GM18867 (cell line): ENCODE measurements at regions not wholly inside any gene's neighbourhood (a gene's known extent, or its start where the extent isn't known, plus 50 kb on each side); places are given as distances from the start of the nearest gene placed in this dataset.

Experiments used
- ATAC-seq: cut with Tn5 transposase; IDR thresholded peaks from one replicate; pipeline ENCODE4 v1.9.1; 2021; ENCODE audit warnings: mild to moderate bottlenecking, moderate library complexity; ENCODE audit not compliant: unreplicated experiment

DNA sequence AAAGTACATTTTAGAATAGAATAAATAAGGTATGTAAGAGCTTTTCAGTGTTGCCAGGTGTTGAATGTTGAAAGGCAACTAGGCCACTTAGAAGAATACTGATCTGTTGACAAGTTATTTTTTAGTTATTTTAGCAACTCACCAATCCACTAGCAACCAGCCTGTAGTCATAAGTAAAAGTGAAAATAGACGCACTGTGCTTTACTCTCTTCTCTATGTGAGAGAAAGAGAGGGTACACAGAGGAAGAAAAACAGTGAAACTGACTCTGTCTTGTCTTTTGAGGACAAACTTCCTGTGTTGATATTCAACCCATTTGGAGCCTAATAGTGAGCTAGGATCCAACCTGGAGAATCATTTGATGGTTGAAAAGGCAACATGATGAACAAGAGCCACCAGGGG, 327.1 kb upstream of the GOLIM4 start:
- peak; percentile 71 for ATAC-seq

DNA sequence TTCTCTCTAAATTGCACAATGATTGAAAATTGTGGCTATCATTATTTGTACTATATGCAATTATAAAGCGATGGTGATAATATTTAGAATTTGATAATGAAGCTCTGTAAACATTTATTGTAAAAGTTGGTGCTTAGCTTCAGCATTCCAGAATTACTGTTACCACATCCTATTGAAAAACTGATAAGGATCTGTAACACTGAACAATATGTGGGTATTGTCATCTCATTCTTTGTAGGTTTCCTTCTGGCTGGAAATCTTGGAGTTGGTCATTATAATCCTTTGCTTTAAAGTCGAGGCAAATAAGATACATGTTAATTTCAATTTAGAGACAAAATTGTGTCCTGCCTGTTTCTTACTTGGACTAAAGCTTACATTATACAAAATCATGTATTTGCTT, 323.4 kb upstream of the GOLIM4 start:
- ATAC-seq = no peak

DNA sequence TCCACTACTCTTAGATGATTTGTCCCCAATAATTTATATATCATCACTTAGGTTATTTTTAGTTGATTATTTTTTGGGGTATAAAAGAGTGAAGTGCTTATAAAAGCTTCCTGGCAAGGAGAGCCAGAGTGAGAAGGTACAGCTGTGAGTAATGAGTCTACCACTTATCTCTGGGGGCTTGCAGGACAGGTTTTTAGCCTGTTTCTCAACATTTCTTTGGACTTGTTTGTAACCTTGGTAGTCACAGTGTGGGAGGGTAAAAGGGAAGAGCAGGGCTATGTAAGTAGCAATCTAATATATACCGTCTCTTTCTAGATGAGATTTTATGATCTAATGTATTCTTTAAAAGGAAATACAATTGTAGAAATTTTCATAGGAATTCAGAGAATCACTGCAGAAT, 321.3 kb upstream of the GOLIM4 start:
- ATAC-seq = no peak

DNA sequence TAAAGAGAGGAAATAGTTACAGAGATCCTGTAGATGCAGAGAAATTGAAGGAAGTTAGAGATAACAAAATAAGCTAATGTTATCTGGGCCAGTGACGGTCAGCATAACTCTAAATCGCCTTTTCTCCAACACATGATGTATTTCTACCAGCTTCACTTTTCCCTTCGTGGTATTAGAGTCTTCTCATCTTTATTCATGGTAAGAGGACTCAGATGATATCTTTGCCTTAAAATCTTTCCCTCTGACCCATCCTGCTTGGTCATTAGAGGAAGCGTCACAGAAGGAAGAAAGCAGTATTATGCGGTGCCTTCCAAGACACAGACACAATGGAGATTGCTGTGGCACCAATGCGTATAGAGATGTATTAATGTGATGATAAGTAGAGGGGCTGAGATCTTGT, 320.7 kb upstream of the GOLIM4 start:
- no peak for ATAC-seq

DNA sequence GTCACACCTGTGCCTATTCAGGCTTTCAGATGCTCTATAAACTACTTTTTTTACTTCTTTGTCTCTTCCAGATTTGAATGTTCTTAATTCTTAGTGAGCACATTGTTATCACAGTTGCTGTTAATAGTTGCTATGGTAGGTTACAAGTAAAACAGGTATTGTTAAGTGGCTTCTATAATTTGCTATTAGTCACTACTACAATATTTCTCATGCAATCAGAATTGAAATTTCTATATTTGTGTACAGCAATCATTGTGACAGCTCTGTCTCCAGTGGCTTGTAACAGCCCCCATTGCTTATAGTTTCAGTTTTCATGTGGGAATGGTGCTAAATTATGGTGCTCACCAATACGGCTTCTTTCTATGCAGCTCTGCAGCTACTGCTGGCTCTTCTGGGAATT, 318.4 kb upstream of the GOLIM4 start:
- no peak for ATAC-seq

DNA sequence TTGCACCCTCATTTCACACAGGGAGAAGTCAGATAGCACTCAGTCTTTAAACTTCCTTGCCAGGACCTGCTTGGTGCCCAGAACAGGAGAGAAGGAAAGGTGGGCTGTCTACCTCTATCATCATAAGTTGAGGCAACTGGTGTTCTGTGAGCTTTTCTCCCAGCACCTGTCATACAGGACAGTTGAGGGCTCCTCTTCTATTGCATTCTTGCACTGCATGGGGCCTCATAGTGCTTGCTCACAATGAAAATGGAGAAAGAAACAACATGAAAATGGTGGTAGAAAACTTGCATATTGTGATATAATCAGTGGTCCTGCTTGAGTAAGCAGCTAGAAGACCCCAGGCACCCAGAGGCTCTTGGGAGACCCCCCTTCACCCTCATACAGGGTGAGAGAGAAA, 311.7 kb upstream of the GOLIM4 start:
- no peak for ATAC-seq

DNA sequence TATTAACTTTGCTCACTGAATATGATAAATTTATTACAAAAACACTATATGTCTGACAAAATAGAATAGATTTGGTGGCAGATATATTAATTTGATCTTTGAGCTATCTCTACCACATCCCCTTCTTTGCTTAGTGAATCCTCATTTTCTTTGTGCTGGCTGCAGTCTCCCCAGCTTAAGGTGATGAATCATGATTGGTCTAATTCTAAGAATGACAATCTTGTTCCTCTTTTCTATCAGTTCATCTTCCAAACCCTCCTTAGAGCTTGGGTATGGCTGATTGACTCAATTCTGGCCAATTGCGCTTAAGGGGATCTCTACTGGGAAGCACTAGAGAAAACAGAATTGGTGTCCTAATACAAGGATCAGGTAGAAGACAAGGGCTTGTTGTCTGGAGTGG, 309.6 kb upstream of the GOLIM4 start:
- ATAC-seq = no peak

DNA sequence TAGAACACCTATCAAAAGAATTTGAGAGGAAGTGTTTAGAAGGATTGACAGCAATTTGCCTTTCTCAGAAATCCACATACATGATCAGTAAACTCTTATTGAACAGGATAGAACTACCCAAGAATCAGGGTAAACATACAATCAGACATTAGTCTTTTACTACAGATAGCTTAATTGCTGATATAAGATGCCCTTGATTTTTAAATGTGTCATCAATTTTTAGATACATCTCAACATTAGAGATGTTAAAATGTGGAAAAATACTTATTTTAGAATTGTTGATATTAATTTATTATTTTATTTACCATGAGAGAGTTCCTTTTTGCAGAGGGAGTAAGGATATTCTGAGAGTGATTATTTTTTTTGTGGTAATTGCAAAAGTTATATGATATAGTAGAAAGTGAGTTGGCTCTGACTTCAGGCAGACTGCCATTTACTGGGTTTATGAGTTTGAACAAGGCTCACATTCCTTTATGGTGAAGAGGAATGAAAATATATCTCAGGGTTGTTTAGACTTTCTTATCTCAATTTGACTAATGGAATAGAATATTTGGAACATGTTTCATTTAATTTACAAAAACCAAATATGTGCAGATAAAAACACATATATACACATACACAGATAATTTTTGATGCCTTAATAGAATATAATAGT, 302.8 kb upstream of the GOLIM4 start:
- no peak for ATAC-seq

DNA sequence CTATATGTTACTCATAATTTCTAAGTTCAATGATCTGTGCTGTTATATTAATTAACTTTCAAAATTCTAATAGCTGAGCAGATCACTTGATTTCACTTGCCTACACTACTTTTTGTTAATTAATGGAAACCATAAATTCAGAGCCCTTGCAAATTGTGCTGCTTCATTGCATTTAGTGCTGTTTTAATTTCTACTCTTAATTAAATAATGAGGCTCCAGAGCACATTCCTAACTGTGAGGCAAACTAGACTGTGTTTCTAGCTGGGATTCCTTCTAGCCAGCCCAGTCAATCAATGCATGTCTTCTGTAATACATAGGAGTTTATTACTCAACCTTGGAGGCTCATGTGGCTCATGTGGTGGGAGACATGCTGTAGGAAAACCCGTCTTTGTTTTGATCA, 301.1 kb upstream of the GOLIM4 start:
- ATAC-seq = no peak

DNA sequence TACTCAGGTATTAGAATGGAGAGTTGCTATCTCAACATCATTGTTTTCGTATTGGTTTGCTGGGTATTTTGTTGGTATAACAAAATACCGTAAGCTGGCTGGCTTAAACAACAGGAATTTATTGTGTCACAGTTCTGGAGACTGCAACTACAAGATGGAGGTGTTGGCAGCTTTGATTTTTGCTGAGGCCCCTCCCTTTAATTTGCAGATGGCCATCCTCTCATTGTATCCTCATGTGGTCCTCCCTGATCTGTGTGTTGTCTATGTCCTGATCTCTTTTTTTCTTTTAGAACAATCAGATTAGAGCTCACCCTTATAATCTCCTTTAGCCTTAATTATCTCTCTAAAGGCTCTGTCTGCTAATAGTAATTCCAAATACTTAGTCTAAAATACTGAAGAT, 299.8 kb upstream of the GOLIM4 start:
- ATAC-seq = no peak

DNA sequence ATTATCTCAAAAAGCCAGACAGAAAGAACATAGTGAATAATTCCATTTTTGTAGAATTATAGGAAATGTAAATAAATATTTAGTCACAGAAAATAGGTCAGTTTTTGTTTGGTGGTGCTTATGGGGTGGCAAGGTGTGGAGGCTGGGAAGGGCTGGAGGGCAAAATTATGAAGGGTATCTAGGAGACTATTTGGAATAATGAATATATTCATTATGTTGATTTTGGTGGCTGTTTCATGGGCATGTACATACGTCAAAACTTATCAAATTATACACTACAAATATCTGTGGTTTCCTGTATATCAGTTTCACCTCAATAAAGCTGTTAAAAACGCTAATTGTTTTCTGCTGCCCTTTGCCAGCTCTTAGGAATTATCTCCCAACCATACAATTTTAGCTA, 298.7 kb upstream of the GOLIM4 start:
- no peak for ATAC-seq

DNA sequence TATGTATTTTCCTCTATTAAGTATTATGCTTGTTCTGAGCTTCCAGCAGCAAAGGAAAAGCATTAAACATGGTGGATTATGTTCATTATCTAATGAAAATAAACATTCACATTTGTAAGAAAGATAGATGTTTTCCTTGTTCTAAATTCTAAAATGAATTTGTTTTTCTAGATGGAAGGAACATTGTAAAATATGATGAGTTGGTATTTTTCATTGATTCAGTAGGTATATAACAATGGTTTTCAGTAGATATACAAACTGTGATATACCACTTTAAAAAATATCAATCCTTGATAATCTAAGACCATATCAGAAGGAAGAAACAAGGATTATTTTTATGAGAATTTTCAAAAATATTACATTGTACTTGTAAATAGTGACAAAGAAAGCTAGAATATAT, 290.6 kb upstream of the GOLIM4 start:
- no peak for ATAC-seq

DNA sequence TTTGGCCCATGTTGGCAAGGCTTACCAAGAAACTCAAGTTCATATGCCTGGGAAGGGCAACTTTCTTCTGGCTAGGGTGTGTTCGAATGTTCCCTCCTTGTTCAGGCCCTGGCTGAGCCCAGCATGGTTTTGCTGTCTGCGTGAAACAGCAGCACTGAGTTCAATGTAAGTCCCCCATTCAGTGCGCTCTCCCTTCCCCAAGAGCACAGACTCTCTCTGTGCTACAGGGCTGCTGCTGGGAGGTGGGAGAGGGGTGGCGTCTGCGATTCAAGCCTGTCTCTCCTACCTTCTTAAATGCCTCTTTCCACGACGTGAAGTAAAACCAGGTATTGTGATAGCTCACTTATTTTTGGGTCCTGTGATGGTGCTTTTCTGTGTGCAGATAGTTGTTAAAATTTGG, 289.3 kb upstream of the GOLIM4 start:
- no peak for ATAC-seq

DNA sequence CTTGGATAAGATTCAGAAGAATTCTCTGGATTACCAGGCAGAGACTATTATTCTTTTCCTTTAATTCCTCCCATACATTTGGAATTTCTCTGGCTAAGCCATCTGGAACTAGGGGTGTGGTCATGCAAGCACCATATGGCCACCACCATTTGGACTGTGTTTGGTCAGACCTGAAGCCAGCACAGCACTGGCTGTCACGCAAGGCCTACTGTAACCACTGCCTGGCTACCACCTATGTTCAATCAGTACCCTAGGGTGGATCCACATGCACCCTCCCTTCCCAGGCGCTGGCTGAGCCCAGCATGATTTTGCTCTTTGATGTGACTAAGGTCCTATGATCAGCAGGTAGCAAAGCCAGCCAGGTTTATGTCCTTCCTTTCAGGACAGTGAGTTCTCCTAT, 287.8 kb upstream of the GOLIM4 start:
- ATAC-seq = no peak

DNA sequence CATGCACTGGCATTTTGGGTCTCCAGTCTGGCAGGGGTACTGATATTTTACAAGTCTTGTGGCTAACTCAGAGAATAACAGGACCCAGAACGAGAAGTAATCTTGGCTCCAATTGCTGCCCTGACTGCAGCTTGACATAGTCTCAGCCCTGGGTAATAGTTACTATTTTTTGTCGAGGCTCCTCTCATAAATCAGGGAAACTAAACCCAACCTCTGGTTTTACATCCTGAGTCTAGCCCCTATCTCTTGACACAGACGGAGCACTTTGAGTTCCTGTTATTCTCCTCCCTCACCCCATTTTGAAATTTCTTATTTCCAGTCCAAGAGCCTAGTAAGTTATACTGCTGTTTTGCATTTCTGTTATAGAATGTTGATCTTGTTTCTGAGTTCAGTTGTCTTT, 276.1 kb upstream of the GOLIM4 start:
- ATAC-seq = no peak

DNA sequence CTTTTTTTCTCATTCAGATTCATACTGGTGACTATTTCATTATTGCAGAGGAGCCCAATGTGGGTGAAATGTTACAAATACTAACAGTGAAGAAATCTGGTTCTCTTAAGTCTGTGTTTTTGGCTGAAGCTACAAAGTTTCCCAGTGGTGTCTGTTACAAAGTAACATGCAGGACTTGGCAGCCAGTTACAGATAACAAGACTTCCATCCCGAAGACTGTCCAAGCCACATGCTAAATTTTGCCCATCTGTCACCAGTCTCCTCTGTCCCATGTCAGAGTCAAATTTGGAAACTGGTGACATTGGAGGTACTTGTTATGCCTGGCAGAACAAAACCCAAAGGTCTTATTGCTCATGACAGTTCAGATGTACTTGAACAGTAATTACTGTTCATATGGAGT, 269.2 kb upstream of the GOLIM4 start:
- ATAC-seq = no peak

DNA sequence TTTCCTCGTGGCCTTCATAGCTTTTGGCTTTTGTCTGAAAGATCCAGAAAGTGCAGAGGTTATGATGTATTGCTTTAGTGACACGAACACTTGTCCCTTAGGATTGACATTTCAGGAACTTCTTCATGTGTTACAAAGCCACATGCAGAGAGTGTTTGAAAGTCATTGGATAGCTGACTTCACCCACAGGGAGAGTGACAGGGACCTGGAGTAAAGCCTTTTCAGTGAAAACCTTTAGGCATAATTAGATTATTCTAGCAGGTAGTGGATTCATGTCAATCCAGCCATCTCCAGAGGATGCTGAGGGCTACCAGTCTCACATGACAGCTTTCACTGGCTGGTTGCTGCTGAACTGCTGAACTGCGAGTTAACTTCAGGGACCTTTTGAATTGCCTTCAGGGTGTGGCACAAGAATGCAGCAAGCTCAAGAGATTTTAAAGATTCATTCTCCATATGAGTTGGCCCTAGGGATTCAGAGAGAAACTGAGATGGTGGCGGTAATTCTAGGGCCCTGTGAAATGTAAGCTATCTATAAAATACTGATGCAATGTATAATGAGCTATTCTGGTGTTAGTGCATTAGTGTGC, 267.0 kb upstream of the GOLIM4 start:
- ATAC-seq = no peak

DNA sequence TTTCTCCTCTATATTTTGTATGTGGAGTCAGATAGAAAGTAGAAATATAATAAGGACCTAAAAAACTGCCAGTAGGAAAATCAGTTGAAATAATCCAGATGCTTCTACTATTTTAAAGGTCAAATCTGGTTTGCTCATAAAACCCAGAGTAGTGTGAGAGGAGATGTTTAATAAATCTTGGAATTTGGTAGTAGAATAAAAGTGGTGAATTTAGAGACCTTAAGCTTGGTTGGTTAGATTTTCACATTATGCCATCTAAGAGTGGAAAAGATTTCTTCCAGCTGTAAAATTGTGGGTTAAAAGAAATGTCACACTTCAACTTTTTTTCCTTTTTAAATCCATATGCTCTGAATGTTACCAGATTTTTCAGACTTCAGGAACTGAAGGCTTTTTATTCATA, 266.4 kb upstream of the GOLIM4 start:
- ATAC-seq = no peak

DNA sequence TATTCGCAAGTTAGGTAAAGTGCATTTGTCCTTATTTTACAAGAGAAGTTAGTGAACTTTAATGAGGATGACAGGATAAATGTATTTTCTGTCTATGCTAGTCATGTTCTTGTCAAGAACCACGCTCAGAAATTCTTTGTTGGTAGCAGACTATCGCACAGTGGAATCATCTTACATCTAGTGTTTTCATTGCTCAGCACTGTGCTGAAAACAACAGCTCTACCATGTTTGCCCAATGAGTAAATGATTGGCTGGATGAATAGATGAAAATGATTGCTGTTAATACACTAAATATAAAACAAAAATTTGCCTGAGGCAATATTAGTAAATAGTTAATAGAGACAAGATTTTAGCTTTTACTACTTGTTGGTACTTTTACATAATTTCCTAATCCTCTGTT, 265.3 kb upstream of the GOLIM4 start:
- no peak for ATAC-seq

DNA sequence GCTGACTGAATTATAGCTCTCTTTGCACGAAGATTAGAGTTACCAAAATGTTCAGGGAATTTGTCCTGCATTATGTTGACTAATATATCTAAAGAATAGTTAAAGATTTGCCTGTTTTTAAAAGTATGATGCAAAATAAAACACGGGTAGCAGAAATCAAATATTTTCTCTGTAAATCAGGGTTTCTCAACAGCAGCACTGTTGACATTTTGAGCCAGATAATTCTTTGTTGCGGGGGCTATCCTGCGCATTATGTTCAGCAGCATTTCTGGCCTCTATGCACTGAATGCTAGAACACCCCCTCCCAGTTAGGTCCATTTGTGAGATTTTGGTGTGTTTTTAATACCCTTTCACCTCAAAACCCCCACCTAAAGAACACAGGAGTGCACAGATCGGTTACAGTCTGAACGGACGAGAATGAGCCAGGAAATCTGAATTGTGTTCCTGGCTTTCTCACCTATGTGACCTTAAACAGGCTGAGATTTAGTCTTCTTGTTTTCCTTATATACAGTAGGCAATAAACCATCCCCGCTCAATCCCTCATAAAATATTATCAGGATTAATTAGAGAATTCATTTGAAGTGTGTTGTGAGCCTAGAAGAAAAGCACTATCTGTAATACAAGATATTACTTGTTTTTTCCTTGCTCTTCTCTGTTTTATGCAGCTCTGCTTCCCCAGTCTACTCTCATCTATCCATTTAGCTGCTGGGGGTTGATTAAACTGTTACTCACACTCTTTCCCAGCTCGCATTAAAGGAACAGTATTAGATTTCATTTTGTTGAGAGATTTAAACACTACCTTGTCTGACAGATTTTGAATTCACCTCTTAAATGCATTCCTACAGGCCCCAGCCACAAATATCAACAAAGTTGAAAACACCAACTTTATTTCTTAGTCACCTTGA, 247.5 kb upstream of the GOLIM4 start:
- ATAC-seq = no peak

DNA sequence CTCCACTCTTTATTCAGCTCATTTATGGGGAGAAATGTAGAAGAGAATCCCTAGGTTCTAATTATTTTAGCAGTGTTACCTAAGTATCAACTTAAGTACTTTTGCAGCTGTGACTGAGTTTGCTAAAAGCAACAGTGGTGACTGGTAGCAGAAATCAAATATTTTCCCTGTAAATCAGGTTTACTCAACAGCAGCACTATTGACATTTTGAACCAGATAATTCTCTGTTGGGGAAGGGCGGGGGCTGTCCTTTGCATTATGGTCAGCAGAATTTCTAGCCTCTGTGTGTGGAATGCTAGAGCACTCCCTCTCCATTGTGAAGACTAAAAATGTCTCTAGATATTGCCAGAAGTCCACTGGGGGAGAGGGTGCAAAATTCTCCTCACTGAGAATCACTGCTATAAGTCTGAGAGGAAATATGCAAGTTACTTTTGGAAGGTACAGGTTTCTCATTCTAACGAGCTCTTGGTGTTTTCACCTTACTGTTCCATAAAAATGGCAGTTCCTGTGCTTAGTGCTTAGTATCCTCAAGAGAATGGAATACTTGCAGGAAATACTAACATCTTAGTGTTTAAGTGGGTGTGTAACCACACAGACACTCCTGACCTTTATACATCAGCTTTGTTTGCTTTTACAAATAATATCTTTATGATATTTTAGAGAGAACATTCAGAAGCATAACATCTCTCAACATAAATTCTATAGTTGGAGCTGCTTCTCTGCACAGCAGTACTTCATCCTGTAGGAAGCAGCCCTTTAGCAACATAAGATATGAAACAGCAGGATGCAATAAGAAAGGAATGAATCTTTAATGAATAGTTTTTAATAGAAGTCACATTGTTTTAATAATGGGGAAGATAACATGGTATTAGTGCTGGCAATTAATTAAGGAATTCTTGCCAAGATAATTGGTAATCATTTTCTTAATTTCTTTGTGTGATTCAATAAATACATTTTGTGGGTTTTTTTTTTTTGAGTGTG, 246.5 kb upstream of the GOLIM4 start:
- no peak for ATAC-seq
